GM19455 (cell line): ENCODE measurements at regions not wholly inside any gene's neighbourhood (a gene's known extent, or its start where the extent isn't known, plus 50 kb on each side); places are given as distances from the start of the nearest gene placed in this dataset.
A peak's percentile ranks its signal among the peaks of the same experiment; 100 is the strongest.

Experiments
- ATAC-seq: cut with Tn5 transposase; IDR thresholded peaks from one replicate; pipeline ENCODE4 v1.9.1; 2021; ENCODE audit not compliant: unreplicated experiment

- ATAC-seq = no peak
These were observed 176.2 kb downstream of the RDH14 start for GRCh38 chr2:18384242-18384641.

GRCh38 chr2:18381386-18381785 lies 179.1 kb downstream of the RDH14 start:
- ATAC-seq = no peak

- no peak for ATAC-seq
These were observed 180.1 kb downstream of the RDH14 start for GRCh38 chr2:18380321-18380720.

GRCh38 chr2:18379870-18380269 lies 180.6 kb downstream of the RDH14 start:
- ATAC-seq = no peak

- peak; percentile 88 for ATAC-seq
These were observed 182.3 kb downstream of the RDH14 start for GRCh38 chr2:18378020-18378653.

- no peak for ATAC-seq
These were observed 183.5 kb downstream of the RDH14 start for GRCh38 chr2:18376936-18377335.

GRCh38 chr2:18373664-18374063 lies 186.8 kb downstream of the RDH14 start:
- no peak for ATAC-seq

GRCh38 chr2:18373081-18373480 lies 187.4 kb downstream of the RDH14 start:
- ATAC-seq = no peak

- ATAC-seq = no peak
These were observed 187.8 kb downstream of the RDH14 start for GRCh38 chr2:18372641-18373040.

GRCh38 chr2:18369760-18370159 lies 190.7 kb downstream of the RDH14 start:
- ATAC-seq = no peak

GRCh38 chr2:18368008-18368407 lies 192.4 kb downstream of the RDH14 start:
- no peak for ATAC-seq

GRCh38 chr2:18365342-18365741 lies 195.1 kb downstream of the RDH14 start:
- no peak for ATAC-seq

- ATAC-seq = no peak
These were observed 197.1 kb downstream of the RDH14 start for GRCh38 chr2:18363348-18363747.

GRCh38 chr2:18362696-18363095 lies 197.8 kb downstream of the RDH14 start:
- no peak for ATAC-seq

GRCh38 chr2:18357537-18357936 lies 202.9 kb downstream of the RDH14 start:
- no peak for ATAC-seq

- no peak for ATAC-seq
These were observed 203.8 kb downstream of the RDH14 start for GRCh38 chr2:18356676-18357075.

- no peak for ATAC-seq
These were observed 211.0 kb downstream of the RDH14 start for GRCh38 chr2:18349421-18349820.

- no peak for ATAC-seq
These were observed 213.6 kb downstream of the RDH14 start for GRCh38 chr2:18346874-18347273.

GRCh38 chr2:18346344-18346743 lies 214.1 kb downstream of the RDH14 start:
- ATAC-seq = no peak

- no peak for ATAC-seq
These were observed 214.6 kb downstream of the RDH14 start for GRCh38 chr2:18345848-18346247.

- no peak for ATAC-seq
These were observed 217.6 kb downstream of the RDH14 start for GRCh38 chr2:18342901-18343300.

- ATAC-seq = no peak
These were observed 221.1 kb downstream of the RDH14 start for GRCh38 chr2:18339326-18339725.

- no peak for ATAC-seq
These were observed 223.5 kb downstream of the RDH14 start for GRCh38 chr2:18336975-18337374.
